ENCODE measurements at regions not wholly inside any gene's neighbourhood (a gene's known extent, or its start where the extent isn't known, plus 50 kb on each side); places are given as distances from the start of the nearest gene placed in this dataset.
"Not testable (repeated sequence)": the region's sequence is repeated elsewhere in the genome, so short reads cannot be mapped to it uniquely, and the experiment has no call there.

GRCh38 chr5:21603796-21604195, 1249.3 kb downstream of the CDH12 start:
- no peak for DNase-seq

DNA sequence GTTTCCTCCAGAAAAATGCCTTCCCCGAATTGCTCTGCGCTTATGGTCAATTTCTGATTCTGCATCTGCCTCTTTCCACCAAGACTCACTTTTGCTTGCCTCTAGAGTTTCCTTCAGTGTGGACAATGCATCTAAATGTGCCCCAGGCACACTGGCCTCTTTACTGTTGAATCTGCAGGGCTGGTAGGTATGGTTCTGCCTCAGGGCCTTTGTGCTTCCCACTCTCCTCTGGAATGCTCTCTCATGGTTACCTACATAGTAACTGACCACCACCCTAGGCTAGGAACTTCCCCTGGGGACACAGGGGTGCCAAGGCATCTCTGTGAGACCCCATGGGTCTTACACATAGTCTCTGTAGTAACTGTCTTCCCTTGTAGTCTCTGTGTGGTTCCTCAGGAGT, 1258.6 kb downstream of the CDH12 start:
- no peak for DNase-seq

GRCh38 chr5:21593261-21593660, 1259.9 kb downstream of the CDH12 start:
- DNase-seq: no peak

GRCh38 chr5:21581508-21581907, 1271.6 kb downstream of the CDH12 start:
- no peak for DNase-seq

GRCh38 chr5:21574961-21575360, 1278.2 kb downstream of the CDH12 start:
- DNase-seq: no peak

DNA sequence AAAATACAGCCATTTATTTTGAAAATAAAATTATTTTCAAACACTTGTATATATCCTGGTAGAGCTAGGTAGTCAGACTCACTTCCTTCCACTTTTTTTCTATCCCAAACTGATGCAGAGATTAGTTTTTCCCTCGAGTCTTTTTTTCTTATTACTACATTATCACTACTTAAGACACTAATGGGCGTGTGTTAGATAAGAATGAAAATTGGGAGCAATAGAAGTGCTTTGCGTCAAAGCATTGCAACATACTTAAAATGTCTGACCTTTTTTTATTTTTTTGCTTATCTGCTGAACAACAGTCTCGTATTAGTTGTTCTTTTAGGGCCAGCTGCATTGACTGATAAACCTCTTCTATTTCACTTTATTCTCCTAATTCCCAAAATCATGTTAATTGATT, 1278.7 kb downstream of the CDH12 start:
- DNase-seq: no peak

DNA sequence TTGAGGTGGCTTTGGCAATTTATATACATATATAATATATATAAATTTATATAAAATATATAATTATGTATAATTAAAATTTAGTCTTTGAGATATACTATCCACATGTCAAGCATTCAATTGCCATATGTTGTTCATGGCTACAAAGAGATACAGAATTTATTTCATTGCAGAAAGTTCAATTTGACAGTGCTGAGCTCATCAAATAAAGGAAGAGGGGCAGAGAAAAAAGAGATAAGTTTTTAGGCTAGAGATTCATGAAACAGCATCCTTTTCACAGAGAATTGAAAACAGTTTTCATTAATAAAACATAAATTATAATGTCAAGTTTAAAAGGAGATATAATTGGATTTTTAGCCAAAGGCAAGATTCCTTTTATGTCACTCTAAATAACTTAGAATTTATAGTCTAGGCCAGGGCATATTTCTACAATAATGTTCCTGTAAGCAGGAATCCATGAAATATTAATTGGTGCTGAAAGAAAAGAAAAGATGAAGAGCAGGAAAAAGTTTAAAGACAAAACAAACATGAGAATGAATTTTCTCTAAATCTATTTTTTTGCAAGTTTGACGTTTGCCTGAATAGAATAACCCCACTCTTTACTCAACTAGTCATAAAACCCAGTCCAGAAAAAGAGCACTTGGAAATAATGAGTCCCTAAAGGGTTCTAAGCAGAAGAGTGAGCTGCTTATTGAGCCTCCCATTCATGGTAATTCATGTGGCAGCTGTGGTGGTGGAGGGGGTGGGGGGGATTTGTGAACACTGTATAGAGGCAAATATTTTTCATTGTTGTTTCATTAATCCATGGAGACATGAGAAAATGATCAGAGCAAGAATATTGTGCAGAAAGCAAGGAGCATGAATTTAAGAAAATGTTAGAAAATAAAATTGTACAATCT, 1279.5 kb downstream of the CDH12 start:
- no peak for DNase-seq

- not testable (repeated sequence) for DNase-seq
Observed at GRCh38 chr5:21571196-21571595, 1281.9 kb downstream of the CDH12 start.

GRCh38 chr5:21559109-21559508, 1294.0 kb downstream of the CDH12 start:
- DNase-seq: not testable (repeated sequence)

DNA sequence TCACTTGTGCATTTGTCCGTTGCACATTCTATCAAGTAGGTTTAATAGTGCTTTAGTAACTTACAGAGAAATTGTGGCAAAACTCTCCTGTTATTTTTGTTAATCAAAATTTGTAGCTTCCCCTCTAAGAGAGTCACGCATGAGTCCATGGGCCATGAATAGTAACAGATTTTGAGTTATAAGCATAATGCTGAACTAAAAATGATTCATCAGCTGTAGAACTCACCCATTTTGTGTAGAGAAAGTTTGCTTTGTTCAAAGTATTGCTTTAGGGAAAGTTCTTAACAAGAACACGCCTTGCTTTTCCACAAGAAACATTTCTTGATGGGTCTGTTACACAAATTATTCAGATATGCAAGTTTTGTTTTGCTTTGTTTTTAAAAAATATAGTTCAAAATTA, 1300.9 kb downstream of the CDH12 start:
- DNase-seq: not testable (repeated sequence)

- not testable (repeated sequence) for DNase-seq
Observed at GRCh38 chr5:21550916-21551315, 1302.2 kb downstream of the CDH12 start.

GRCh38 chr5:21547656-21548055, 1305.5 kb downstream of the CDH12 start:
- DNase-seq: not testable (repeated sequence)

DNA sequence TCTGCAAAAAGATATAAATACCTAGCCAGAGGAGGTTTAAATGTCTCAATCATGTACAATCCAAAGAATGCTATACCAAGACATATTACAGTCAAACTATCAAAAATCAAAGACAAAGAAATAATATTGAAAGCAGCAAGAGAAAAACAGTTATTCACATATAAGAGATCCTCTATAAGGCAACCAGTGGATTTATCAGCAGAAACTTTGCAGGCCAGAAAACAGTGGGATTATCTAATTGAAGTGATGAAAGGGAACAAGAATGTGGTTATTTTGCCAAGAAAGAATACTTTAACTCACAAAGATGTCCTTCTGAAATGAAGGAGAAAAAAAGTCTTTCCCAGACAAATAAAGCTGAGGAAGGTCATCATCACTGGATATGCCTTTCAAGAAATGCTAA, 1318.0 kb downstream of the CDH12 start:
- not testable (repeated sequence) for DNase-seq

GRCh38 chr5:21521157-21521556, 1332.0 kb downstream of the CDH12 start:
- DNase-seq: not testable (repeated sequence)

DNA sequence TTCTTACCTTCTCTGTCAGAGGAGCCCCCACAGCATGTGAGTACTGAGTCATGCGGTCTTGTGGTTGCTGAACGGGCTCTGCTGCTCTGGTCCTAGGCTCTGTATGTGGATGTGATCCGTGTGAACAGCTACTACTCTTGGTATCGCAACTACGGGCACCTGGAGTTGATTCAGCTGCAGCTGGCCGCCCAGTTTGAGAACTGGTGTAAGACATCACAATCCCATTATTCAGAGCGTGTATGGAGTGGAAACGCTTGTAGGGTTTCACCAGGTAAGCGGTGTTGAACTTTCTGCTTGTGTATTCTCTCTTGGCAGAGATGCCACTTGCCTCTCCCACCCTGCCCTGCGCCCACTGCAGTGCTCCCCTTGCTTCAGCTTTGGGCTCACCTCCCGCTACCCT, 1356.2 kb downstream of the CDH12 start:
- DNase-seq: not testable (repeated sequence)

DNA sequence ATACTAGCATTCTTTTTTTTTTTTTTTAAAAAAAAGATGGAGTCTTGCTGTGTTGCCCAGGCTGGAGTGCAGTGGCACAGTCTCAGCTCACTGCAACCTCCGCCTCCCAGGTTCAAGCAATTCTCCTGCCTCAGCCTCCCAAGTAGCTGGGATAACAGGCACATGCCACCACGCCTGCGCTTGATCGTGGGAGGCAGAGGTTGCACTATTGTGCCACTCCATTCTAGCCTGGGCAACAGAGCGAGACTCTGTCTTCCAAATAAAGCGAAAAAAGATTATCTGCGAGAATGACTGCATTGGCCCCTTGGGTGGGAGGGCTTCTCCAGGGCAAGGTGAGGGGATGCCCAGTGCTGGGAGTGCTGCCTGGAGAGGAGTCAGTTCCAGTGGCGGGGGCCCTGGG, 1357.1 kb downstream of the CDH12 start:
- DNase-seq: not testable (repeated sequence)

DNA sequence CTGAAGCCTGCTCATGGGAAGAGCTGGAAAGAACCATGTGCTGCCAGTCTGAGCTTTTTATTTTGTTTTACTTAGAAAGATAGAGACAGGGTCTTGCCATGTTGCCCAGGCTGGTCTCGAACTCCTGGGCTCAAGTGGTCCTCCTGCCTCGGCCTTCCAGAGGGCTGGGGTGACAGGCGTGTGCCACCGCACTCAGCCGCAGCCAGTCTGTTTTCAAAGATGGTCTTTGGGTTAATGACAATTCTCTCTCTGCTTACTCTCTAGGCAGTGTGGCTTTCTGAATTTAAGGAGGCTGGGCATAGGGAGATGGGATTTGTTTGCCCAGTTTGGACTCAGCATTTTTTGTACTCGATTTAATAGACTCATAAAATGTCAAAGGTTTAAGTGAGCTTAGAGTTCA, 1357.9 kb downstream of the CDH12 start:
- DNase-seq: not testable (repeated sequence)

GRCh38 chr5:21494033-21494432, 1359.1 kb downstream of the CDH12 start:
- not testable (repeated sequence) for DNase-seq

GRCh38 chr5:21491182-21491581, 1362.0 kb downstream of the CDH12 start:
- not testable (repeated sequence) for DNase-seq

- not testable (repeated sequence) for DNase-seq
Observed at GRCh38 chr5:21488828-21489227, 1364.3 kb downstream of the CDH12 start.

GRCh38 chr5:21485458-21486000, 1367.6 kb downstream of the CDH12 start:
- DNase-seq: not testable (repeated sequence)

DNA sequence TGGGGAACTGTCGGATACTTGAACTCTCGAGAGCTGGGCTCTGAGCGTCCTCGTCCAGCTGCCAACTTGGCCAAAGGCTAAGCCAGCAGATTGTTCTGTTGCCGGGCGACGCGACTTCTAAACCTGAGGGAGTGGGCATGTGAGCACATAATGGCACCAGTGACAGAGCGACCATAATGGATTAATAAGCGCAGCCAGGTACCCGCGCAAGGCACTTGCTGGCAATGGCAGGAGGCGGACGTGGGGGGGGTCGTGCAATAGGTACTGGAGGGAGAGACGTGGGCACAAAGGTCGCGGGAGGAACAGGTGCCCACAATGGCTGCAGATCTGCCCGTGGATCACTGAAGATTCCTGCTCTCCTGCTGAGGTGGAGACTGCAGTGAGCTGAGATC, 1368.7 kb downstream of the CDH12 start:
- DNase-seq: not testable (repeated sequence)

- DNase-seq: not testable (repeated sequence)
Observed at GRCh38 chr5:21483790-21484497, 1369.2 kb downstream of the CDH12 start.
